Activated CD8-positive, alpha-beta T cell treated with anti-CD3 and anti-CD28 coated beads for 36 hours (primary cell): ENCODE measurements at regions not wholly inside any gene's neighbourhood (a gene's known extent, or its start where the extent isn't known, plus 50 kb on each side); places are given as distances from the start of the nearest gene placed in this dataset.

Experiments
- ATAC-seq: fragments of 200-7000 bp; cut with Tn5 transposase; one replicate; pipeline ENCODE4 v1.10.0; 2021; ENCODE audit warnings: mild to moderate bottlenecking, moderate library complexity
- CTCF ChIA-PET: fragments of 350-600 bp; sonication (Branson Sonifier 250); formaldehyde crosslinking; loops from one replicate; lab custom pipeline; 2021; ENCODE audit warnings: antibody characterized with exemption; lab: Charles Lee
- POLR2A ChIA-PET: fragments of 350-600 bp; sonication (Branson Sonifier 250); formaldehyde crosslinking; loops from one replicate; lab custom pipeline; 2021; ENCODE audit warnings: antibody characterized with exemption; lab: Charles Lee
- DNase-seq: peaks from one replicate; pipeline ENCODE4 v3.0.0-alpha.2; 2020
- H3K27ac Mint-ChIP-seq: one replicate; pipeline ENCODE4 v1.8.0; 2021; ENCODE audit warnings: mild to moderate bottlenecking, mixed read lengths
- H3K27me3 Mint-ChIP-seq: one replicate; pipeline ENCODE4 v1.8.0; 2021; ENCODE audit warnings: mixed read lengths
- H3K36me3 Mint-ChIP-seq: one replicate; pipeline ENCODE4 v1.8.0; 2021; ENCODE audit warnings: low read depth, mixed read lengths
- H3K4me1 Mint-ChIP-seq: one replicate; pipeline ENCODE4 v1.8.0; 2021; ENCODE audit warnings: low read depth, mixed read lengths
- H3K4me3 Mint-ChIP-seq: one replicate; pipeline ENCODE4 v1.8.0; 2021; ENCODE audit warnings: mild to moderate bottlenecking, moderate library complexity, mixed read lengths
- H3K9me3 Mint-ChIP-seq: one replicate; pipeline ENCODE4 v1.8.0; 2021; ENCODE audit warnings: mixed read lengths
- CTCF ChIP-seq: fragments of 200-600 bp; IDR thresholded peaks from one replicate; pipeline ENCODE4 v1.8.0; 2022; ENCODE audit warnings: antibody characterized with exemption, mild to moderate bottlenecking
- intact Hi-C: fragments of 100-400 bp; cut with micrococcal nuclease; formaldehyde crosslinking; loops from one replicate; pipeline ENCODE4 v1.10.0; 2022

- ATAC-seq = no peak
- POLR2A ChIA-PET = no interaction called here
- H3K27ac Mint-ChIP-seq = no peak overlapping the region
- CTCF ChIA-PET = no interaction called here
- TF ChIP-seq CTCF = no peak
- intact Hi-C loops = no loop called here
- no peaks in the 10 kb centered on the region for H3K4me1 Mint-ChIP-seq
- no peaks in the 10 kb centered on the region for H3K27me3 Mint-ChIP-seq
- H3K36me3 Mint-ChIP-seq = no peaks in the 10 kb centered on the region
- DNase-seq = no peak
- no peak overlapping the region for H3K4me3 Mint-ChIP-seq
- no peaks in the 10 kb centered on the region for H3K9me3 Mint-ChIP-seq
These were observed 686.2 kb upstream of the SLC35B3 start for GRCh38 chr6:9121549-9121948.

- CTCF ChIA-PET = no interaction called here
- TF ChIP-seq CTCF = no peak
- Mint-ChIP-seq H3K36me3 (no peaks in the 10 kb centered on the region), H3K4me1 (no peaks in the 10 kb centered on the region), H3K9me3 (no peaks in the 10 kb centered on the region), H3K27ac (no peak overlapping the region), H3K27me3 (no peaks in the 10 kb centered on the region), H3K4me3 (no peak overlapping the region)
- POLR2A ChIA-PET = no interaction called here
- intact Hi-C loops = no loop called here
- DNase-seq (no peak), ATAC-seq (no peak)
These were observed 680.7 kb upstream of the SLC35B3 start for GRCh38 chr6:9116026-9116425.

- ChIA-PET POLR2A (no interaction called here), CTCF (no interaction called here)
- TF ChIP-seq CTCF = no peak
- intact Hi-C loops = no loop called here
- Mint-ChIP-seq H3K36me3 (no peaks in the 10 kb centered on the region), H3K27ac (no peak overlapping the region), H3K9me3 (no peaks in the 10 kb centered on the region), H3K4me1 (no peaks in the 10 kb centered on the region), H3K4me3 (no peak overlapping the region), H3K27me3 (no peaks in the 10 kb centered on the region)
- ATAC-seq (no peak), DNase-seq (no peak)
These were observed 677.2 kb upstream of the SLC35B3 start for GRCh38 chr6:9112544-9112943.

GRCh38 chr6:9103876-9104521 is 668.7 kb upstream of the SLC35B3 start:
- CTCF ChIA-PET = no interaction called here
- POLR2A ChIA-PET = interaction anchor here (0.6 kb wide), 1 partner anchor 231 kb away, joined by 3 read pairs; no protein-coding TSS in a partner anchor
- H3K4me1 Mint-ChIP-seq = no peaks in the 10 kb centered on the region
- no peaks in the 10 kb centered on the region for H3K36me3 Mint-ChIP-seq
- intact Hi-C loops = no loop called here
- no peak for TF ChIP-seq CTCF
- ATAC-seq (no peak), DNase-seq (no peak)
- no peaks in the 10 kb centered on the region for H3K27me3 Mint-ChIP-seq
- no peak overlapping the region for H3K27ac Mint-ChIP-seq
- peaks cover 4% of the 10 kb centered on the region for H3K9me3 Mint-ChIP-seq
- H3K4me3 Mint-ChIP-seq = no peak overlapping the region

- intact Hi-C loops = no loop called here
- ChIA-PET CTCF (no interaction called here), POLR2A (no interaction called here)
- no peak for TF ChIP-seq CTCF
- DNase-seq (no peak), ATAC-seq (no peak)
- no peaks in the 10 kb centered on the region for H3K4me1 Mint-ChIP-seq
- no peak overlapping the region for H3K27ac Mint-ChIP-seq
- H3K36me3 Mint-ChIP-seq = no peaks in the 10 kb centered on the region
- no peaks in the 10 kb centered on the region for H3K27me3 Mint-ChIP-seq
- peaks cover 4% of the 10 kb centered on the region for H3K9me3 Mint-ChIP-seq
- H3K4me3 Mint-ChIP-seq = no peak overlapping the region
These were observed 666.6 kb upstream of the SLC35B3 start for GRCh38 chr6:9101920-9102319.
